Gastroesophageal sphincter (tissue), 3 donors: ENCODE measurements at regions not wholly inside any gene's neighbourhood (a gene's known extent, or its start where the extent isn't known, plus 50 kb on each side); places are given as distances from the start of the nearest gene placed in this dataset.

ENCODE experiments used
- EP300 ChIP-seq: sonication (generic); formaldehyde crosslinking; IDR thresholded peaks from one replicate; pipeline ENCODE4 v1.6.1; 2017; ENCODE audit warnings: antibody characterized with exemption, mild to moderate bottlenecking
- POLR2A ChIP-seq, 2 donors: fragments of 450-650 bp; IDR thresholded peaks; one replicate each; pipeline ENCODE4 v1.6.1; 2017; ENCODE audit warnings: antibody characterized with exemption in 2 of 2, mild to moderate bottlenecking in 2 of 2, moderate library complexity in 1 of 2
- POLR2AphosphoS5 ChIP-seq: sonication (generic); formaldehyde crosslinking; IDR thresholded peaks from one replicate; pipeline ENCODE4 v1.6.1; 2017; ENCODE audit warnings: antibody characterized with exemption
- TF ChIP-seq, protein P1 (sequence below), 4 experiments: fragments of 200-600 bp in 2 of 4; fragments of 450-650 bp in 2 of 4; sonication (generic) in 1 of 4; IDR thresholded peaks; one replicate each; pipeline ENCODE4 v1.5.1; 2017 to 2019; ENCODE audit warnings: antibody characterized with exemption in 4 of 4, mild to moderate bottlenecking in 2 of 4, moderate library complexity in 2 of 4

DNA sequence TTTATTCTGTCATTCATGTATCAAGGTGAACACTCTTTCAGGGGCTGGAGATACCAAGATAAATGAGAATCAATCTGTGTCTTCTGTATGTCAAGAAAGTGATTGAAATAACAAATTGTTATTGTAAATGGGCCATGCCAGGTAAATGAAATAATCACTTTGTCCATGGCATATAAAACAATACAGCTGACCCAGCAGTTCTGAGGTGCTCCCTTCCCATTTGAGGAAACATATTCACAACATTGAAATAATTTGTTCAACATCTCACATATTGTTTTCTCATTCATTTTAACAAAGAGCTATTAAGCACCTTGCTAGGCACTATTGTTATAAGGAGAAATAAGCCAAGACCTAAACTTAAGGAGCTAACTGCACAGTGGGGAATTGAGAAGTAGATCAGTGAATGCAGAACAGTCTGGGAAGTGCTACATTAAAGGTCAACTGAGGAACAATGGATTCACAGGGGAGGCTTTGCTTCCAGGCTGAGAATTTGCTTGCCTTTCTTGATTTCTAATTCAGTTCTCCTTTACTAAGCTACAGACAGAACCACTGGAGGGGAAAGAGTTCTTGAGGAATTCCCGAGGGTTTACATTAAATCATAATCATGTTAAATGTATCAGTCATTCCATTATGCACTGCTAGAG, 806.3 kb upstream of the ARPP21 start:
- TF ChIP-seq, protein P1, sequence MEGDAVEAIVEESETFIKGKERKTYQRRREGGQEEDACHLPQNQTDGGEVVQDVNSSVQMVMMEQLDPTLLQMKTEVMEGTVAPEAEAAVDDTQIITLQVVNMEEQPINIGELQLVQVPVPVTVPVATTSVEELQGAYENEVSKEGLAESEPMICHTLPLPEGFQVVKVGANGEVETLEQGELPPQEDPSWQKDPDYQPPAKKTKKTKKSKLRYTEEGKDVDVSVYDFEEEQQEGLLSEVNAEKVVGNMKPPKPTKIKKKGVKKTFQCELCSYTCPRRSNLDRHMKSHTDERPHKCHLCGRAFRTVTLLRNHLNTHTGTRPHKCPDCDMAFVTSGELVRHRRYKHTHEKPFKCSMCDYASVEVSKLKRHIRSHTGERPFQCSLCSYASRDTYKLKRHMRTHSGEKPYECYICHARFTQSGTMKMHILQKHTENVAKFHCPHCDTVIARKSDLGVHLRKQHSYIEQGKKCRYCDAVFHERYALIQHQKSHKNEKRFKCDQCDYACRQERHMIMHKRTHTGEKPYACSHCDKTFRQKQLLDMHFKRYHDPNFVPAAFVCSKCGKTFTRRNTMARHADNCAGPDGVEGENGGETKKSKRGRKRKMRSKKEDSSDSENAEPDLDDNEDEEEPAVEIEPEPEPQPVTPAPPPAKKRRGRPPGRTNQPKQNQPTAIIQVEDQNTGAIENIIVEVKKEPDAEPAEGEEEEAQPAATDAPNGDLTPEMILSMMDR (IDR thresholded peaks at IDR 0.05) = no peak
- TF ChIP-seq POLR2A (IDR thresholded peaks at IDR 0.05) = no peak
- no peak for TF ChIP-seq POLR2AphosphoS5
- no peak for TF ChIP-seq EP300
